ENCODE measurements at regions not wholly inside any gene's neighbourhood (a gene's known extent, or its start where the extent isn't known, plus 50 kb on each side); places are given as distances from the start of the nearest gene placed in this dataset.

DNA sequence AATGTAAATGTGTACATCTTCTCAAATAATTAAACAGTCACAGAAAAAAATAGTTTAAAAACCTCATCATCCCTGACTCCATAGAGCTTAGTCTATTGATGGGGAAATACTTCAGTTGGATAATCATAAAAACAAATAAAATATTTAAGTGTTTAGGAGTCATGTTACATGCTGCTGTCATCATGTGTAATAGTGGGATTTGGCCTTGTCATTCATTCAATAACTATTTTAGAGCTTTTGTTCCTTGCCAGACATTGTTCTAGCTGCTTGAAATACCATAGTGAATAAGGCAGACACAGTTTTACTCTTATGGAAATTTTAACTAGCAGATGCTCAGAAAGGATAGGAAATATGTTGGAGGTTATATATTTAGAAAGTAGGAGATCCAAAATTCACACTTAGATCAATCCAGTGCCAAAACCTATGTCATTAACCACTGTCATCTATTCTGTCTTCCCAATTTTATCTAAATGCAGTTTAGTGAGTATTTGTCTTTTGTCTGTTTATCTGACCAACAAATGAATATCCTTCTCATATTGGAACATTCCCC lies 324.7 kb downstream of the CASP12 start:
- TF ChIP-seq, protein P1, sequence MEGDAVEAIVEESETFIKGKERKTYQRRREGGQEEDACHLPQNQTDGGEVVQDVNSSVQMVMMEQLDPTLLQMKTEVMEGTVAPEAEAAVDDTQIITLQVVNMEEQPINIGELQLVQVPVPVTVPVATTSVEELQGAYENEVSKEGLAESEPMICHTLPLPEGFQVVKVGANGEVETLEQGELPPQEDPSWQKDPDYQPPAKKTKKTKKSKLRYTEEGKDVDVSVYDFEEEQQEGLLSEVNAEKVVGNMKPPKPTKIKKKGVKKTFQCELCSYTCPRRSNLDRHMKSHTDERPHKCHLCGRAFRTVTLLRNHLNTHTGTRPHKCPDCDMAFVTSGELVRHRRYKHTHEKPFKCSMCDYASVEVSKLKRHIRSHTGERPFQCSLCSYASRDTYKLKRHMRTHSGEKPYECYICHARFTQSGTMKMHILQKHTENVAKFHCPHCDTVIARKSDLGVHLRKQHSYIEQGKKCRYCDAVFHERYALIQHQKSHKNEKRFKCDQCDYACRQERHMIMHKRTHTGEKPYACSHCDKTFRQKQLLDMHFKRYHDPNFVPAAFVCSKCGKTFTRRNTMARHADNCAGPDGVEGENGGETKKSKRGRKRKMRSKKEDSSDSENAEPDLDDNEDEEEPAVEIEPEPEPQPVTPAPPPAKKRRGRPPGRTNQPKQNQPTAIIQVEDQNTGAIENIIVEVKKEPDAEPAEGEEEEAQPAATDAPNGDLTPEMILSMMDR (IDR thresholded peaks at IDR 0.05; ENCODE audit: low read length): no peak
- TF ChIP-seq EZH2 (optimal IDR thresholded peaks at IDR 0.05; ENCODE audit: low read depth, low read length): no peak
